ENCODE measurements at regions not wholly inside any gene's neighbourhood (a gene's known extent, or its start where the extent isn't known, plus 50 kb on each side); places are given as distances from the start of the nearest gene placed in this dataset.

- no peak for DNase-seq (ENCODE audit: low spot score)
- Histone ChIP-seq H2AFZ (no peak overlapping the region), H3K27me3 (no peaks in the 10 kb centered on the region), H3K9me2 (replicated peaks; ENCODE audit: insufficient read depth) (no peaks in the 10 kb centered on the region), H3K4me3 (no peak overlapping the region), H3K27ac (no peak overlapping the region), H3K36me3 (replicated peaks; ENCODE audit: insufficient read depth, low read depth) (no peaks in the 10 kb centered on the region), H3K4me2 (no peak overlapping the region), H4K20me1 (ENCODE audit: insufficient read depth, poor library complexity, severe bottlenecking) (no peaks in the 10 kb centered on the region), H3K4me1 (ENCODE audit: insufficient read depth) (no peaks in the 10 kb centered on the region), H3K9me3 (ENCODE audit: low read depth) (no peaks in the 10 kb centered on the region), H3K79me2 (no peaks in the 10 kb centered on the region)
- TF ChIP-seq CTCF (IDR thresholded peaks at IDR 0.05; ENCODE audit: poor library complexity) (no peak), EZH2 (IDR thresholded peaks at IDR 0.05; ENCODE audit: borderline replicate concordance) (no peak), EZH2phosphoT487 (IDR thresholded peaks at IDR 0.05; ENCODE audit: low read depth, severe bottlenecking, unreplicated experiment) (no peak)
- 65% methylated on average over 10 of the region's 10 CpGs for WGBS (ENCODE audit: low lambda C conversion rate, missing lambda C conversion rate)
Observed at GRCh38 chr14:54310151-54310850, 86.5 kb upstream of the CDKN3 start.

- Histone ChIP-seq H3K4me2 (no peak overlapping the region), H3K4me3 (no peak overlapping the region), H3K9me3 (ENCODE audit: low read depth) (no peaks in the 10 kb centered on the region)
Observed at GRCh38 chr14:54310851-54311228, 86.0 kb upstream of the CDKN3 start.

DNA sequence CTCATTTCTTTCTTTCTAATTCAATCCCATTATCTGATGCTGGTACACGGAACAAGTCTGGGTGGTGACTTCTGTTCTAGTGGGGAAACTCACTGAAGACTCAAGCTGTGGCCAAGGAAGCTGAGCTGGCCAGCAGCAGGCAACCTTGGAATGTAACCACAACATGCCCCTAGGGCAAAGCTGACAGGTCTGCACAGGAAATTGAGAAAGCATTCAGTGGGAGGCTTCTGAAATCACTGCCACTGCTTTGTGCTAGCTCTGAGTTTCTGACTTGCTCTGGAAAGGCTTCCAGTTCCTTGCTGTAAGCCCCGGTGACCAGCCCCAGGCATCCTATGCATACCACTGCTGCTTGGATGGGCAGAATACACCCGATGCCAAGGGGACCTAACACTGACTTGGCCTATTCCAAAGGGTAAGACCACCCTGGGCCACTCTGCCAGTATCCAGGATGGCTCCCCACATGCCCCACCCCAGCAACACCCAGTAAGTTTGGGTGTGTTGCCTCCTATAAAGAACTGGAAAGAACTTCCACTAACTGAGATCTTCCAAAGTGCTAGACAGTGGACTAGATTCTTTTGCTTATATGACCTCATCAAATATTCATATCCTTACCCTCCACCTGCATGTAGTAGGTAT, 84.5 kb upstream of the CDKN3 start:
- Histone ChIP-seq H3K27ac (no peak overlapping the region), H3K9me2 (replicated peaks; ENCODE audit: insufficient read depth) (no peaks in the 10 kb centered on the region), H3K4me1 (ENCODE audit: insufficient read depth) (no peaks in the 10 kb centered on the region), H3K4me3 (no peak overlapping the region), H3K9me3 (ENCODE audit: low read depth) (no peaks in the 10 kb centered on the region), H3K36me3 (replicated peaks; ENCODE audit: insufficient read depth, low read depth) (no peaks in the 10 kb centered on the region), H3K27me3 (no peaks in the 10 kb centered on the region), H2AFZ (no peak overlapping the region), H3K79me2 (no peaks in the 10 kb centered on the region), H3K4me2 (no peak overlapping the region), H4K20me1 (ENCODE audit: insufficient read depth, poor library complexity, severe bottlenecking) (no peaks in the 10 kb centered on the region)
- TF ChIP-seq EZH2 (IDR thresholded peaks at IDR 0.05; ENCODE audit: borderline replicate concordance) (no peak), CTCF (IDR thresholded peaks at IDR 0.05; ENCODE audit: poor library complexity) (no peak), EZH2phosphoT487 (IDR thresholded peaks at IDR 0.05; ENCODE audit: low read depth, severe bottlenecking, unreplicated experiment) (no peak)
- 33% methylated on average over 3 of the region's 3 CpGs for WGBS (ENCODE audit: low lambda C conversion rate, missing lambda C conversion rate)
- DNase-seq (ENCODE audit: low spot score) = peak; percentile 48

More at GRCh38 chr14:54310851-54311228, 86.0 kb upstream of the CDKN3 start:
- DNase-seq (ENCODE audit: low spot score) = no peak
- H3K36me3 ChIP-seq (replicated peaks; ENCODE audit: insufficient read depth, low read depth) = no peaks in the 10 kb centered on the region
- no peak overlapping the region for H2AFZ ChIP-seq
- H3K9me2 ChIP-seq (replicated peaks; ENCODE audit: insufficient read depth) = no peaks in the 10 kb centered on the region
- H3K79me2 ChIP-seq = no peaks in the 10 kb centered on the region
- no peak for TF ChIP-seq CTCF (IDR thresholded peaks at IDR 0.05; ENCODE audit: poor library complexity)
- no peak for TF ChIP-seq EZH2phosphoT487 (IDR thresholded peaks at IDR 0.05; ENCODE audit: low read depth, severe bottlenecking, unreplicated experiment)
- no peak for TF ChIP-seq EZH2 (IDR thresholded peaks at IDR 0.05; ENCODE audit: borderline replicate concordance)
- H3K4me1 ChIP-seq (ENCODE audit: insufficient read depth) = no peaks in the 10 kb centered on the region
- H3K27ac ChIP-seq = no peak overlapping the region
- 70% methylated on average over 2 of the region's 2 CpGs for WGBS (ENCODE audit: low lambda C conversion rate, missing lambda C conversion rate)
- no peaks in the 10 kb centered on the region for H3K27me3 ChIP-seq
- H4K20me1 ChIP-seq (ENCODE audit: insufficient read depth, poor library complexity, severe bottlenecking) = no peaks in the 10 kb centered on the region

Data from hepatocyte (in vitro differentiated cells).